Hepatocyte (in vitro differentiated cells): ENCODE measurements at regions not wholly inside any gene's neighbourhood (a gene's known extent, or its start where the extent isn't known, plus 50 kb on each side); places are given as distances from the start of the nearest gene placed in this dataset.

Experiments used
- DNase-seq: peaks from one replicate; pipeline ENCODE4 v3.0.0-alpha.2; 2016; ENCODE audit warnings: low spot score
- H2AFZ ChIP-seq: fragments of 200-600 bp; sonication (generic); 2 replicates; pipeline ENCODE4 v1.6.0; 2016; ENCODE audit warnings: antibody characterized with exemption, mild to moderate bottlenecking
- H3K27ac ChIP-seq: fragments of 200-600 bp; sonication (generic); 2 replicates; pipeline ENCODE4 v1.5.1; 2016; ENCODE audit warnings: mild to moderate bottlenecking
- H3K27me3 ChIP-seq: fragments of 200-600 bp; sonication (generic); 2 replicates; pipeline ENCODE4 v1.6.1; 2016
- H3K36me3 ChIP-seq: fragments of 200-600 bp; sonication (generic); replicated peaks from 2 replicates; pipeline ENCODE4 v1.5.1; 2016; ENCODE audit warnings: low read depth; ENCODE audit not compliant: insufficient read depth
- H3K4me1 ChIP-seq: fragments of 200-600 bp; sonication (generic); 2 replicates; pipeline ENCODE4 v1.5.1; 2016; ENCODE audit warnings: mild to moderate bottlenecking, moderate library complexity; ENCODE audit not compliant: insufficient read depth
- H3K4me2 ChIP-seq: fragments of 200-600 bp; sonication (generic); 2 replicates; pipeline ENCODE4 v1.6.0; 2016
- H3K4me3 ChIP-seq: fragments of 200-600 bp; sonication (generic); 2 replicates; pipeline ENCODE4 v1.5.1; 2016; ENCODE audit warnings: mild to moderate bottlenecking
- H3K79me2 ChIP-seq: fragments of 200-600 bp; sonication (generic); 2 replicates; pipeline ENCODE4 v1.6.0; 2017; ENCODE audit warnings: mild to moderate bottlenecking
- H3K9me2 ChIP-seq: fragments of 200-600 bp; sonication (generic); replicated peaks from 2 replicates; pipeline ENCODE4 v1.6.0; 2017; ENCODE audit warnings: mild to moderate bottlenecking; ENCODE audit not compliant: insufficient read depth
- H3K9me3 ChIP-seq: fragments of 200-600 bp; sonication (generic); 2 replicates; pipeline ENCODE4 v1.5.1; 2016; ENCODE audit warnings: low read depth, mild to moderate bottlenecking
- H4K20me1 ChIP-seq: fragments of 200-600 bp; sonication (generic); 2 replicates; pipeline ENCODE4 v1.6.0; 2016; ENCODE audit warnings: mild to moderate bottlenecking; ENCODE audit not compliant: insufficient read depth, poor library complexity, severe bottlenecking
- EZH2 ChIP-seq: fragments of 200-600 bp; sonication (generic); IDR thresholded peaks from 2 replicates; pipeline ENCODE4 v1.6.1; 2016; ENCODE audit warnings: antibody characterized with exemption, mild to moderate bottlenecking, borderline replicate concordance
- EZH2phosphoT487 ChIP-seq: fragments of 200-600 bp; sonication (generic); IDR thresholded peaks from one replicate; pipeline ENCODE4 v1.6.1; 2018; ENCODE audit warnings: antibody characterized with exemption, mild to moderate bottlenecking, low read depth, moderate library complexity; ENCODE audit not compliant: unreplicated experiment, severe bottlenecking
- WGBS: methylation state at CpG from one replicate; pipeline ENCODE4 v1.1.6; 2016; ENCODE audit warnings: low lambda C conversion rate; ENCODE audit errors: missing lambda C conversion rate; 5-methylcytosine and 5-hydroxymethylcytosine counted together
- TF ChIP-seq, protein P1 (sequence below): fragments of 200-600 bp; sonication (generic); IDR thresholded peaks from 2 replicates; pipeline ENCODE4 v1.5.1; 2016; ENCODE audit warnings: antibody characterized with exemption, mild to moderate bottlenecking; ENCODE audit not compliant: poor library complexity

DNA sequence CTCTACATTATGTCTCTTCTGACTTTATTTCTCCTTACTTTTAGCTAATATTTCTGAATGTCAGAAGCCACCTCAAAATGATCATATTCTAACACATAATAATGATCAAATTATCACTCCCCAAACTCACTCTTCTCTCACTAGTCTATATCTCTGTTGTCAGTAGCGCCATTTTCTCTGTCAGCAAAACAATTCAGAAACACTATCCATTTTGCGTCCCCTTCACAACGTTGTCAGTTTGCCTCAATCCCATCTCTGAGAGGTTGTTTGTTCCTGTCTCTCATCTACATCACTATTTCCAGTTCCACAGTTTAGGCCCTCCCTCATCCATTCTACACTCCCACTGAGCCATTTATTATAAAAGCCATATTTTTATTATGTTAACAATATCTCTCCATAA is 1376.3 kb upstream of the ACVR2A start:
- Histone ChIP-seq H3K27me3 (no peaks in the 10 kb centered on the region), H3K4me2 (no peak overlapping the region), H3K79me2 (no peaks in the 10 kb centered on the region), H2AFZ (no peak overlapping the region), H3K36me3 (no peaks in the 10 kb centered on the region), H3K9me2 (no peaks in the 10 kb centered on the region), H3K4me3 (no peak overlapping the region), H4K20me1 (no peaks in the 10 kb centered on the region), H3K27ac (no peak overlapping the region), H3K4me1 (no peaks in the 10 kb centered on the region), H3K9me3 (no peaks in the 10 kb centered on the region)
- WGBS = 94% methylated on average over 3 of the region's 3 CpGs
- TF ChIP-seq, protein P1, sequence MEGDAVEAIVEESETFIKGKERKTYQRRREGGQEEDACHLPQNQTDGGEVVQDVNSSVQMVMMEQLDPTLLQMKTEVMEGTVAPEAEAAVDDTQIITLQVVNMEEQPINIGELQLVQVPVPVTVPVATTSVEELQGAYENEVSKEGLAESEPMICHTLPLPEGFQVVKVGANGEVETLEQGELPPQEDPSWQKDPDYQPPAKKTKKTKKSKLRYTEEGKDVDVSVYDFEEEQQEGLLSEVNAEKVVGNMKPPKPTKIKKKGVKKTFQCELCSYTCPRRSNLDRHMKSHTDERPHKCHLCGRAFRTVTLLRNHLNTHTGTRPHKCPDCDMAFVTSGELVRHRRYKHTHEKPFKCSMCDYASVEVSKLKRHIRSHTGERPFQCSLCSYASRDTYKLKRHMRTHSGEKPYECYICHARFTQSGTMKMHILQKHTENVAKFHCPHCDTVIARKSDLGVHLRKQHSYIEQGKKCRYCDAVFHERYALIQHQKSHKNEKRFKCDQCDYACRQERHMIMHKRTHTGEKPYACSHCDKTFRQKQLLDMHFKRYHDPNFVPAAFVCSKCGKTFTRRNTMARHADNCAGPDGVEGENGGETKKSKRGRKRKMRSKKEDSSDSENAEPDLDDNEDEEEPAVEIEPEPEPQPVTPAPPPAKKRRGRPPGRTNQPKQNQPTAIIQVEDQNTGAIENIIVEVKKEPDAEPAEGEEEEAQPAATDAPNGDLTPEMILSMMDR = no peak
- TF ChIP-seq EZH2 (no peak), EZH2phosphoT487 (no peak)
- no peak for DNase-seq

DNA sequence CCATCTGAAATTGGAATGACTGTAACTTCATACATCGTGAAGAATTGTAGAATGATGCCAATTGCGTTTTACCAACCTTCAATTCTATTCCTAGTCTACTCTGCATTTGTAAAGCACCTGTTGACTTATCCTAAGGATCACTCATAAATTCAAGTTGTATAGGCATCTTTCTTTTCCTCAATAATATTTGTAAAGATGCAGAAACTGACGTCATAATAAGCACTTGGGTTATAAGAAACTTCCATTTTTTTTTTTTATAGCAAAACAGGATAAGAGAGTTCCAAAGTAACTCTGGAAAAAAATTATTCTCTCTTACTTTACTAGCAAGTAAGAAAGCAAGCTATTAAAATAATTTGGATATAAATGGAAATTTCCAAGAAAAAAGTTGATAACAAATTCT is 1377.4 kb upstream of the ACVR2A start:
- H2AFZ ChIP-seq = no peak overlapping the region
- WGBS = 88% methylated on average over 3 of the region's 3 CpGs

DNA sequence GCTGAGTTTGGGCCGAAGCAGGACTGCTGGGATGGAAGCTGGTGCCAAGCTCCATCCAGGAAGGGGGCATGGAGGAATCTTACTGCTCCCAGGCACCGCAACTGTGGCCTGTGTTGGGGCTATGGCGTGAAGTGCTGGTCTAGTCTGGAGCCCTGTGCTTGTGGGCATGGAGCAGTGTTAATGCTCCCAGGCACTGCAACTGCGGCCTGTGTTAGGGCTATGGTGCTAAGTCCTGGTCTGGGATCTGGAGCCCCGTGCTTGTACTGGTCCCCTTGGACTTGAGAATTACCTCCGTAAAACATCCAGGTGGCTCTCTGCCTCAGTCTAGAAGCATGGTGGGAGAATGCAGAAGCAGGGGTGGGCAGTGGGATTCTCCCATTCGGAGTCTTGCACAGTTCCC is 1379.4 kb upstream of the ACVR2A start:
- H3K4me2 ChIP-seq = no peak overlapping the region
- H3K79me2 ChIP-seq = no peaks in the 10 kb centered on the region
- 93% methylated on average over 7 of the region's 7 CpGs for WGBS
- TF ChIP-seq, protein P1 = no peak
- no peak for TF ChIP-seq EZH2phosphoT487
- no peak for TF ChIP-seq EZH2
- no peak for DNase-seq
- H3K36me3 ChIP-seq = no peaks in the 10 kb centered on the region
- no peaks in the 10 kb centered on the region for H3K9me3 ChIP-seq
- no peak overlapping the region for H2AFZ ChIP-seq
- H3K27ac ChIP-seq = no peak overlapping the region
- H3K4me3 ChIP-seq = no peak overlapping the region
- H3K4me1 ChIP-seq = no peaks in the 10 kb centered on the region
- no peaks in the 10 kb centered on the region for H3K27me3 ChIP-seq
- H4K20me1 ChIP-seq = no peaks in the 10 kb centered on the region
- no peaks in the 10 kb centered on the region for H3K9me2 ChIP-seq

More for the DNA sequence above, 1377.4 kb upstream of the ACVR2A start:
- Histone ChIP-seq H3K27ac (no peak overlapping the region), H3K79me2 (no peaks in the 10 kb centered on the region), H3K9me2 (no peaks in the 10 kb centered on the region), H3K4me1 (no peaks in the 10 kb centered on the region), H3K4me3 (no peak overlapping the region), H3K27me3 (no peaks in the 10 kb centered on the region), H4K20me1 (no peaks in the 10 kb centered on the region), H3K36me3 (no peaks in the 10 kb centered on the region), H3K9me3 (no peaks in the 10 kb centered on the region), H3K4me2 (no peak overlapping the region)
- no peak for TF ChIP-seq EZH2
- TF ChIP-seq, protein P1 = no peak
- no peak for TF ChIP-seq EZH2phosphoT487
- DNase-seq = no peak

DNA sequence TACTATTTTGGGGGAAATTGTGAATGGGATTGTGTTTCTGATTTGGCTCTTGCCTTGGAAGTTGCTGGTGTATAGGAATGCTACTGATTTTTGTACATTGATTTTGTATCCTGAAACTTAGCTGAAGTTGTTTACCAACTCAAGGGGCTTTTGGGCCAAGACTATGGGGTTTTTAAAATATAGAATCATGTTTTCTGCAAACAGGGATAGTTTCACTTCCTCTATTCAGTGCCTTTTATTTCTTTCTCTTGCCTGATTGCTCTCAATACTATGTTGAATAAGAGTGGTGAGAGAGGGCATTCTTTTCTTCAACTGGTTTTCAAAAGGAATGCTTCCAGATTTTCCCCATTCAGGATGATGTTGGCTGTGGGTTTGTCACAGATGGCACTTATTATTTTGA is 1383.8 kb upstream of the ACVR2A start:
- Histone ChIP-seq H4K20me1 (no peaks in the 10 kb centered on the region), H3K9me2 (no peaks in the 10 kb centered on the region), H3K9me3 (no peaks in the 10 kb centered on the region), H3K4me3 (no peak overlapping the region), H3K79me2 (no peaks in the 10 kb centered on the region), H3K4me2 (no peak overlapping the region), H3K4me1 (no peaks in the 10 kb centered on the region), H3K27ac (no peak overlapping the region), H3K36me3 (no peaks in the 10 kb centered on the region), H2AFZ (no peak overlapping the region), H3K27me3 (no peaks in the 10 kb centered on the region)
- no peak for TF ChIP-seq EZH2
- TF ChIP-seq, protein P1 = no peak
- no peak for TF ChIP-seq EZH2phosphoT487
- no peak for DNase-seq
